ENCODE measurements at regions not wholly inside any gene's neighbourhood (a gene's known extent, or its start where the extent isn't known, plus 50 kb on each side); places are given as distances from the start of the nearest gene placed in this dataset.

DNA sequence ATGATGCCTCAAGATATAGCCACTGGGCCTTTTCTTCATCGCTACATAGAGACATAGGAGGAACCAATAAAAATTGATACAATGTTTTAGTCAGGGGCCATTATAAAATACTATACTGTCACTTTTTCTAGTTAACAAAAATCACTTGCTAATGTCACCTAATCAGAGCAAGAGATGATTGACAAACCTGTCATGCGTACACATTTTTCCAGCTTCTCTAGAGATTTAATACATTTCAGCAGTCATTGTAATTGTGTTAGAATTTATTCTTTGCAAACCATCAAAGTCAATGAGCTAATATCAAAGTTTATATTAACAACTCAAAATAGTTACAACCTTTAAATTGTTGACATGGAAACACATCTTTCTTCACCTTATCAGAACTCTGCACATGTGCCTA is 513.6 kb upstream of the SEMA6A start:
- no peak for TF ChIP-seq POLR2A (IDR thresholded peaks at IDR 0.05)
- TF ChIP-seq, protein P1, sequence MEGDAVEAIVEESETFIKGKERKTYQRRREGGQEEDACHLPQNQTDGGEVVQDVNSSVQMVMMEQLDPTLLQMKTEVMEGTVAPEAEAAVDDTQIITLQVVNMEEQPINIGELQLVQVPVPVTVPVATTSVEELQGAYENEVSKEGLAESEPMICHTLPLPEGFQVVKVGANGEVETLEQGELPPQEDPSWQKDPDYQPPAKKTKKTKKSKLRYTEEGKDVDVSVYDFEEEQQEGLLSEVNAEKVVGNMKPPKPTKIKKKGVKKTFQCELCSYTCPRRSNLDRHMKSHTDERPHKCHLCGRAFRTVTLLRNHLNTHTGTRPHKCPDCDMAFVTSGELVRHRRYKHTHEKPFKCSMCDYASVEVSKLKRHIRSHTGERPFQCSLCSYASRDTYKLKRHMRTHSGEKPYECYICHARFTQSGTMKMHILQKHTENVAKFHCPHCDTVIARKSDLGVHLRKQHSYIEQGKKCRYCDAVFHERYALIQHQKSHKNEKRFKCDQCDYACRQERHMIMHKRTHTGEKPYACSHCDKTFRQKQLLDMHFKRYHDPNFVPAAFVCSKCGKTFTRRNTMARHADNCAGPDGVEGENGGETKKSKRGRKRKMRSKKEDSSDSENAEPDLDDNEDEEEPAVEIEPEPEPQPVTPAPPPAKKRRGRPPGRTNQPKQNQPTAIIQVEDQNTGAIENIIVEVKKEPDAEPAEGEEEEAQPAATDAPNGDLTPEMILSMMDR (IDR thresholded peaks at IDR 0.05) = no peak
- TF ChIP-seq POLR2AphosphoS5 (IDR thresholded peaks at IDR 0.05) = no peak
